Peyer's patch (tissue), 4 donors: ENCODE measurements at regions not wholly inside any gene's neighbourhood (a gene's known extent, or its start where the extent isn't known, plus 50 kb on each side); places are given as distances from the start of the nearest gene placed in this dataset.

ENCODE experiments used
- CTCF ChIP-seq, 6 experiments: fragments of 450-650 bp in 4 of 6; fragments of 200-600 bp in 2 of 6; sonication (generic) in 1 of 6; IDR thresholded peaks; one replicate each; pipeline ENCODE4 v1.5.1; 2017 to 2019; ENCODE audit warnings: antibody characterized with exemption in 6 of 6, mild to moderate bottlenecking in 3 of 6, moderate library complexity in 1 of 6
- POLR2A ChIP-seq, 2 donors: fragments of 450-650 bp; IDR thresholded peaks; one replicate each; pipeline ENCODE4 v1.5.1; 2017; ENCODE audit warnings: antibody characterized with exemption in 2 of 2, mild to moderate bottlenecking in 2 of 2, moderate library complexity in 2 of 2

- TF ChIP-seq CTCF (IDR thresholded peaks at IDR 0.05): no peak
- no peak for TF ChIP-seq POLR2A (IDR thresholded peaks at IDR 0.05)
These were observed 60.3 kb upstream of the RAB11FIP2 start for GRCh38 chr10:118107040-118107439.
